HEK293 (cell line): ENCODE measurements at regions not wholly inside any gene's neighbourhood (a gene's known extent, or its start where the extent isn't known, plus 50 kb on each side); places are given as distances from the start of the nearest gene placed in this dataset.
"Not testable (repeated sequence)": the region's sequence is repeated elsewhere in the genome, so short reads cannot be mapped to it uniquely, and the experiment has no call there.

Experiments
- CTCF ChIA-PET: fragments of 350-600 bp; formaldehyde crosslinking; extraction: SDS; loops from one replicate; lab custom pipeline; 2021; ENCODE audit warnings: antibody characterized with exemption; lab: Yijun Ruan, JAX
- POLR2A ChIA-PET: fragments of 300-600 bp; formaldehyde crosslinking; extraction: SDS; loops from one replicate; lab custom pipeline; 2020; ENCODE audit warnings: antibody characterized with exemption, inconsistent platforms; lab: Yijun Ruan, JAX
- H3K27ac ChIP-seq: fragments of 200-500 bp; sonication (Bioruptor generic); 2 replicates; pipeline ENCODE4 v1.5.1; 2014; ENCODE audit warnings: low read depth, low read length, control low read depth, inconsistent platforms; ENCODE audit errors: extremely low read depth
- H3K36me3 ChIP-seq, 2 experiments: fragments of 200-500 bp in 1 of 2; sonication (Bioruptor generic) in 1 of 2; 1 replicate in 1 of 2; 2 replicates in 1 of 2; pipeline ENCODE4 v1.5.1; 2014 to 2017; ENCODE audit warnings: inconsistent platforms in 2 of 2, low read length in 2 of 2; ENCODE audit not compliant: control insufficient read depth in 2 of 2, insufficient read depth in 1 of 2
- H3K4me1 ChIP-seq: fragments of 200-500 bp; sonication (Bioruptor generic); 2 replicates; pipeline ENCODE4 v1.5.1; 2014; ENCODE audit warnings: mild to moderate bottlenecking, low read length, inconsistent platforms; ENCODE audit not compliant: control insufficient read depth, insufficient read depth
- H3K4me3 ChIP-seq: 2 replicates; pipeline ENCODE4 v1.5.1; 2011; ENCODE audit warnings: low read depth, mild to moderate bottlenecking, control low read depth, low read length, moderate library complexity
- H3K9me3 ChIP-seq: fragments of 200-500 bp; sonication (Bioruptor generic); 2 replicates; pipeline ENCODE4 v1.5.1; 2014; ENCODE audit warnings: low read depth, low read length, inconsistent platforms; ENCODE audit not compliant: control insufficient read depth, insufficient read depth
- BCL11B ChIP-seq: fragments of 450-650 bp; formaldehyde crosslinking; IDR thresholded peaks from 2 replicates; pipeline ENCODE4 v1.5.1; 2016; ENCODE audit warnings: low read depth, missing biosample characterization, missing genetic modification characterization
- CTCF ChIP-seq: fragments of 450-650 bp; formaldehyde crosslinking; IDR thresholded peaks from 2 replicates; pipeline ENCODE4 v1.5.1; 2016; ENCODE audit warnings: missing biosample characterization, missing genetic modification characterization
- EGR2 ChIP-seq: fragments of 450-650 bp; formaldehyde crosslinking; IDR thresholded peaks from 2 replicates; pipeline ENCODE4 v1.5.1; 2016; ENCODE audit warnings: low read depth, missing biosample characterization, missing genetic modification characterization
- PRDM2 ChIP-seq: fragments of 450-650 bp; formaldehyde crosslinking; IDR thresholded peaks from 2 replicates; pipeline ENCODE4 v1.5.1; 2016; ENCODE audit warnings: missing biosample characterization, missing genetic modification characterization, borderline replicate concordance
- ZFP69B ChIP-seq: fragments of 450-650 bp; formaldehyde crosslinking; IDR thresholded peaks from 2 replicates; pipeline ENCODE4 v1.5.1; 2016; ENCODE audit warnings: missing biosample characterization, missing genetic modification characterization
- ZNF146 ChIP-seq: fragments of 450-650 bp; formaldehyde crosslinking; IDR thresholded peaks from 2 replicates; pipeline ENCODE4 v1.5.1; 2016; ENCODE audit warnings: missing biosample characterization, missing genetic modification characterization
- ZNF211 ChIP-seq: fragments of 450-650 bp; formaldehyde crosslinking; IDR thresholded peaks from 2 replicates; pipeline ENCODE4 v1.5.1; 2016; ENCODE audit warnings: low read depth, missing biosample characterization, missing genetic modification characterization
- ZNF280D ChIP-seq: fragments of 450-650 bp; formaldehyde crosslinking; IDR thresholded peaks from 2 replicates; pipeline ENCODE4 v1.5.1; 2016; ENCODE audit warnings: missing biosample characterization, missing genetic modification characterization
- ZNF426 ChIP-seq: fragments of 450-650 bp; formaldehyde crosslinking; IDR thresholded peaks from 2 replicates; pipeline ENCODE4 v1.5.1; 2017; ENCODE audit warnings: missing biosample characterization, missing genetic modification characterization, mild to moderate bottlenecking, inconsistent platforms, moderate library complexity
- ZNF473 ChIP-seq: fragments of 450-650 bp; formaldehyde crosslinking; IDR thresholded peaks from 2 replicates; pipeline ENCODE4 v1.5.1; 2017; ENCODE audit warnings: missing biosample characterization, missing genetic modification characterization
- ZNF514 ChIP-seq: fragments of 450-650 bp; formaldehyde crosslinking; IDR thresholded peaks from 2 replicates; pipeline ENCODE4 v1.5.1; 2016; ENCODE audit warnings: missing biosample characterization, missing genetic modification characterization
- ZNF580 ChIP-seq: fragments of 450-650 bp; formaldehyde crosslinking; IDR thresholded peaks from 2 replicates; pipeline ENCODE4 v1.5.1; 2016; ENCODE audit warnings: missing biosample characterization, missing genetic modification characterization
- ZNF585B ChIP-seq: fragments of 450-650 bp; formaldehyde crosslinking; IDR thresholded peaks from 2 replicates; pipeline ENCODE4 v1.5.1; 2016; ENCODE audit warnings: missing biosample characterization, missing genetic modification characterization
- ZNF692 ChIP-seq: fragments of 450-650 bp; formaldehyde crosslinking; IDR thresholded peaks from 2 replicates; pipeline ENCODE4 v1.5.1; 2016; ENCODE audit warnings: missing biosample characterization, missing genetic modification characterization

DNA sequence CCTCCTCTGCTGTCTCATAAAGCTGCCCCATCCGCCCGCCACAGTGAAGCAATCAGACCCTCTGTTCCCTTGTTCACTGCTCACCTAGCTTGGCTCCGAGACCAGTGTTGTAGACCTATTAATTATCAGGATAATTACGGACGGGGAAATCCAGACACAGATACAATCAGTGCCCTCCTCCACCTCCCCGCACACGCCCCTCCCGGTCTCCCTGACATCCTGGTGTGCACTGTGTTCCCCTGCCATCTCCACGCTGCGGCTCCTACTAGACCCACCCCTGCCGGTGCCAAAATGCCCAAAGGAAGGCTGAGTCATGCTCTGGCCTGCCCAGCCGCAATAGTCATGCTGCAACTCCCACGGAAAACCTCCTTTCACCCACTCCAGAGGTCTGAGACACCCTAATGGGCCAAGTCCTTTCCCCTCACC lies 277.3 kb upstream of the TLE3 start (continued):
- TF ChIP-seq ZNF585B (tag by site-specific recombination) (no peak), BCL11B (tag by site-specific recombination) (no peak), ZNF426 (tag by site-specific recombination) (no peak), ZNF514 (no peak), ZFP69B (tag by site-specific recombination) (no peak), EGR2 (tag by site-specific recombination) (0 out of 2 replicates have a peak, but pooled peaks have one; percentile 22), PRDM2 (tag by site-specific recombination) (no peak), ZNF473 (tag by site-specific recombination) (no peak), CTCF (tag by site-specific recombination) (no peak)

DNA sequence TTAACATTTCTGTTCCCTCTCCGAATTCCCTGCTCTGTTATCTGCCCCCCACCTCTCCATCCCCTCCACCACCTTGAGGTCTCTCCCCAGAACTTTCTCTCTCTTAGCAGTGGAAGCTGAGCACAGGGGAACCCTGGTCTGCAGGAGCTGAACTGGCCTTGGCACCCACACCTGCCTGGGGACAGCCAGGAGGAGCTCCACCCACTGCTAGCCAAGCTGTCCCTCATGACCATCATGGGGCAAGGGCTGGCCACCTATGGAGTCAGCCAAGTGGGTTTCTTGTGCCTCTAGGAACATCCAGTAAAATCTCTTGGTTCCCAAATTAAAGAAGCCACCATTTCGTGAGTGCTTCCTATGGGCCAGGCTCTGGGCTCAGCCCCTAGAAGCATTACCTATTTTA lies 276.4 kb upstream of the TLE3 start:
- ChIA-PET POLR2A (no interaction called here), CTCF (no interaction called here)
- H3K27ac ChIP-seq = no peak overlapping the region
- peaks cover 2% of the 10 kb centered on the region; the same call in 1 of the 2 replicates for H3K4me1 ChIP-seq
- TF ChIP-seq ZNF692 (tag by site-specific recombination) (peak; percentile 43; the same call in 1 of the 2 replicates), ZFP69B (tag by site-specific recombination) (0 out of 2 replicates have a peak, but pooled peaks have one; percentile 22), ZNF211 (tag by site-specific recombination) (no peak)
- H3K9me3 ChIP-seq = no peaks in the 10 kb centered on the region
- H3K36me3 ChIP-seq = no peaks in the 10 kb centered on the region
- H3K4me3 ChIP-seq = no peak overlapping the region

GRCh38 chr15:70373439-70373838 lies 275.7 kb upstream of the TLE3 start:
- CTCF ChIA-PET, H3K36me3 ChIP-seq, H3K27ac ChIP-seq, H3K9me3 ChIP-seq, POLR2A ChIA-PET, H3K4me1 ChIP-seq, H3K4me3 ChIP-seq: not testable (repeated sequence)
- TF ChIP-seq ZNF580 (tag by site-specific recombination) = peak; percentile 71
- peak; percentile 80 for TF ChIP-seq ZNF280D (tag by site-specific recombination)
- TF ChIP-seq ZNF146 (tag by site-specific recombination) = peak; percentile 100

DNA sequence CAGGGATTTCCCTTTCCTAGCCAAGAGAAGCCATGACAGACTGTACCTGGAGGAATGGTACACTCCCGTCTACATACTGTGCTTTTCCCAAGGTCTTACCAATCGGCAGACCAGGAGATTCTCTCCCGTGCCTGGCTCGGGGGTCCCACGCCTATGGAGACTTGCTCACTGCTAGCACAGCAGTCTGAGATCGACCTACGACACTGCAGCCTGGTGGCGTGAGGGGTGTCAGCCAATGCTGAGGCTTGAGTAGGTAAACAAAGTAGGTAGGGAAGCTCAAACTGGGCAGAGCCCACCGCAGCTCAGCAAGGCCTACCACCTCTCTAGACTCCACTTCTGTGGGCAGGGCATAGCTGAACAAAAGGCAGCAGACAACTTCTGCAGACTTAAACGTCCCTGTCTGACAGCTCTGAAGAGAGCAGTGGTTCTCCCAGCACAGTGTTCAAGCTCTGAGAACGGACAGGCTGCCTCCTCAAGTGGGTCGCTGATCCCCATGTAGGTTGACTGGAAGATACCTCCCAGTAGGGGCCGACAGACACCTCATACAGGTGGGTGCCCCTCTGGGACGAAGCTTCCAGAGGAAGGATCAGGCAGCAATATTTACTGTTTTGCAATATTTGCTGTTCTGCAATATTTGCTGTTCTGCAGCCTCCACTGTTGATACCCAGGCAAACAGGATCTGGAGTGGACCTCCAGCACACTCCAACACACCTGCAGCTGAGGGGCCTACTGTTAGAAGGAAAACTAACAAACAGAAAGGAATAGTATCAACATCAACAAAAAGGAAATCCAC lies 270.4 kb upstream of the TLE3 start:
- H3K36me3 ChIP-seq, CTCF ChIA-PET, H3K4me3 ChIP-seq, H3K4me1 ChIP-seq, POLR2A ChIA-PET, H3K27ac ChIP-seq, H3K9me3 ChIP-seq: not testable (repeated sequence)
